GM12873 (cell line): ENCODE measurements at regions not wholly inside any gene's neighbourhood (a gene's known extent, or its start where the extent isn't known, plus 50 kb on each side); places are given as distances from the start of the nearest gene placed in this dataset.

Source experiments
- TF ChIP-seq, protein P1 (sequence below): IDR thresholded peaks from 2 replicates; pipeline ENCODE4 v1.5.1; 2012; ENCODE audit warnings: low read depth, mild to moderate bottlenecking, moderate library complexity, low read length, control low read depth; ENCODE audit not compliant: insufficient read depth; ENCODE audit errors: missing control alignments

DNA sequence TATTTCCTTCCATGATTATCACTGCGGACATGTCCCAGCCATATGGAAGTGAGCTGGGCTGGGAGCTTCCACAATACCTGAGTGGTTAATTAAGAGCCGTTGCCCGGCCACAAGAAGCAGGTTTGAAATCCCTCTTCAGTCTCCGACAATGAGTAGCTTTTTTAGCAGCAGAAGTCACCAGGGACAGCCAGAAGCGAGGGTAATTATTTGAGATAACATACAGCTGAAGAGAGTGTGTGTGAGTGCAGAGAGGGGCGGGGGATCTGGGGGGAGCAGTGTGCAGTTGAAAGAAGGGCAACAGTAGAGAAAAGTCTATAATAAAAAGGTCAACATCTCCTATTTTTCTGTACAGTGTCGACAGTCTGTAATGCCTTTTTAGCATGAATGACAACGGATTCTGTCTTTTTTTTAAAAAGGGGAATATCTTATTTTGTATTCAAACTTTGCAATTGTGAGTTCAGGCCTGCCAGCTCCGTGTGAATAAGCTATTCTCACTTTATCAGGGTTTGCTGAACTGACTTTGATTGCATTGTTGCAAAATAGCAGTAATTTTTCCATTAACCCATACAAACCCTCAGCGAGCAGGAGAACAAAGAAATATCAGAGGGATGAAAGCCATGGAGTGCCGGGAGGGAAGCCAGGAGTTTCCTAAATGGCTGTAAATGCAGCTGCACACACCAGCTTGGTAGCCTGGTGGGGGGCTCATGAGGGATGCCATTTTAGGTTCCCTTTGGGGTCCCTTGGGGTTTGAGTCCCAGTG, 220.3 kb upstream of the IRX3 start:
- TF ChIP-seq, protein P1, sequence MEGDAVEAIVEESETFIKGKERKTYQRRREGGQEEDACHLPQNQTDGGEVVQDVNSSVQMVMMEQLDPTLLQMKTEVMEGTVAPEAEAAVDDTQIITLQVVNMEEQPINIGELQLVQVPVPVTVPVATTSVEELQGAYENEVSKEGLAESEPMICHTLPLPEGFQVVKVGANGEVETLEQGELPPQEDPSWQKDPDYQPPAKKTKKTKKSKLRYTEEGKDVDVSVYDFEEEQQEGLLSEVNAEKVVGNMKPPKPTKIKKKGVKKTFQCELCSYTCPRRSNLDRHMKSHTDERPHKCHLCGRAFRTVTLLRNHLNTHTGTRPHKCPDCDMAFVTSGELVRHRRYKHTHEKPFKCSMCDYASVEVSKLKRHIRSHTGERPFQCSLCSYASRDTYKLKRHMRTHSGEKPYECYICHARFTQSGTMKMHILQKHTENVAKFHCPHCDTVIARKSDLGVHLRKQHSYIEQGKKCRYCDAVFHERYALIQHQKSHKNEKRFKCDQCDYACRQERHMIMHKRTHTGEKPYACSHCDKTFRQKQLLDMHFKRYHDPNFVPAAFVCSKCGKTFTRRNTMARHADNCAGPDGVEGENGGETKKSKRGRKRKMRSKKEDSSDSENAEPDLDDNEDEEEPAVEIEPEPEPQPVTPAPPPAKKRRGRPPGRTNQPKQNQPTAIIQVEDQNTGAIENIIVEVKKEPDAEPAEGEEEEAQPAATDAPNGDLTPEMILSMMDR, result no peak

DNA sequence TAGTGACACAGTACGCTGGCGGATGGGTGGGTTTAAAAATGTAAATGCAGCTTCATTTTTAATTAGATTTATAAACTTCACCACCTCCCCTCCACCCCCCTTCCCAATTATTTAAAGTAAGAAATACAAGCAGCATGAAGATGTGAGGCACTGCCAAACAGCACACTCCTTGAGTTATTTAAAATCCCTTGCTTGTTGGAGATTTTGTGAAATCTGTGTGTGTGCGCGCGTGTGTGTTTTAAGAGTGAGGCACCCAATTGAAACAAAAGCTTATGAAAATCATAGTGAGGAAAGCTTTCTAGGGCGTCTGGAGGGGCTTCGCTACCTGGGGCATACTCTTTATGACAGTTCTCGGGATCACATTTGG, 219.6 kb upstream of the IRX3 start:
- TF ChIP-seq, protein P1, result no peak

DNA sequence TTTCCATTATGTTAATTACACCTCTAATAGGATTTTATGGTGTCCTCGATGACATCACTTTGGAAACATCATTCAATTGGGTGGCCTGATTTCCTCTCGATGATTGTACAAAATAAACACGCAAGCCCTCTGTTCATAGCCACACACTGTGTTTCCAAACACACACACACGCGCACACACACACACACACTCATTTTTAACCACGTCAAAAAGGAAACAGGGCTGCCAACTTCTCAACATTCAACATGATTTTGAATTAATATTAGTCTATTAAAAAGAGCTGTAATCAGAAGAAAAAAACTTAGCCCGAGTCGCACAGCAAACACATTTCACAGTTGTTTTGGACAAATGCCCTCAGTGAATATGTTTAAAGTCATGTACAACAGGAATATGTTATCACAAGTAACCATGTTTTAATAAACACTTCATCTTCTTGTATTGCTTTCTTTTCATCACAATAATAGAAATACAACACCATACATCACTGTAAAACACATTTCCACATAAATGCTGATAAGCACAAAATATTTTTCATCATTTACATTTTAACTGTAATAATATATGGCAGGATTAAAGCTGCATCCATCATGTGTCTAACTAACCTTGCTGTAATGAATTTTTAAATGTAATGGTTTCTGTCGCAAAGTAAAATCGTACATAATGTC, 219.1 kb upstream of the IRX3 start:
- TF ChIP-seq, protein P1, result no peak

DNA sequence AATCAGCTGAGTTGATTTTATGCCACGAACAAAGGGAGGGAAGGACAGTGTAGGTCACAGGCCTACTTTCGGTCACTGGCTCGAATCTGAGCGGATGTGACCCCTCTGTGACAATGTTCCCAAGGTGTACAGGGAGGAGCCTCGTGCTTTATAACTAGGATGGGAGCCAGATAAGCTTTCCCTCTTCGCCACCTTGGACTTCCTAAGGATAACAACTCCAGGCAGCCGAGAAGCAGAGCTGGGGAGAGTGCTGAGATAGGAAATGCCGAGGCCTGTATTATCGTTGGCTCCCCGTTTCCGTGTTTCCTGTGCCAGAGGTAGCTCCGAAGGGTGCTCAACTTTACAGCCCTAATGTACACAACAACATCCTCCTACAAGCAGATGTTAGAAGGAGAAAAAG, 217.8 kb upstream of the IRX3 start:
- TF ChIP-seq, protein P1, result no peak

DNA sequence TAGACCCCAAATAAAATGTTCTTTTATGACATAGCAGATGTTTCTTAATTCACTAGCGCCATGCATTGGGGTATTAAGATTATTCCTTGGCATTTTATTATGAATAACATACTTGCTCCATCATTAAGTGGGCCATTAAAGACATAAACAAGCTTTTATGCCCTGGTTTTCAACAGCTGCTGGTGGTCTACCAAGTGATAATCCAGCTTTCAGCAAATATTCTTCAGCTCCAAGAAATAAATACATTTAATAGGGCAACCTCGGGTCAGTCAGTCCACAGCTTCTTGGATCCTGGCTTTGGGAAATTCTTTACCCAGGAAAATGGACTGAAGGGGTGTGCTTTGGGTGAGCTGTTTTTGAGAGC, 217.3 kb upstream of the IRX3 start:
- TF ChIP-seq, protein P1, result no peak

DNA sequence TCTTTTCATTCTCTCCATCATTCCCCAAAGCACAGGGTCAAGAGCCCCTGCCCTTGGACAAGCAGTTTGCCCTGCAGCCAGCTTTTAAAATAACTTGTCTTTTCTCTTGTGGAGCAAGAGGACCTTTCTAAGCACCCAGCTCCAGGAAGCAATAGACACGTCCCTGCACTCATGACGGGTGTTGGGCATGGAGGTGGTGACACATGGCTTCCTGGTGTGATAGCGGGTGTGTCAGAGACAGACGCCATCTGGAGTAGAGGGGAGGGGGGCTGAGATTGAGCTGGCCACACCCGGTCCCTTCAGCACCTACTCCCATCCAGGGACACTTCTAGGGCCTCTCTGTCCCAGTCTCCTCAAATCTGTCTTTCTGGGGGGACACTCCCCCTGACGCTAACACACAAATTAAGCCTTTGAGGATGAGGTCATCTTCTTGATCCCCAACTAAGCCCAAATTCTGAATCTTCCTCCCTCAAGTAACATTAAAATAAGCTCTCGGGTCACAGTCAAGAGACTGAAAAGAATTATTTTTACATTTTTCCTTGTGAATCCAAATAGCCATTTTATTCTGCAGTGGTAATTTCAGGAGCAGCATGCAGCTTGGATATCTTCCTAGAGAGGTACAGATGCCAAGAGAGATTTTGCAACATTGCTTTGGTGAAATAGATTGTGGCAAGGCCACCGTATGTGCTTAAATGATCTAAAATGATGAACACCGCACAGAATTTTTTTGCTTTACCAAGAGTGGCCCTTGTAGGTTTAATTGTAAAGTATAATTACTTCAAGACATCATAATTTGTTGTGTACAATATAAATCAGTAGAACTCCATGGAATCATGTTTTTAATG, 216.6 kb upstream of the IRX3 start:
- TF ChIP-seq, protein P1, result no peak

DNA sequence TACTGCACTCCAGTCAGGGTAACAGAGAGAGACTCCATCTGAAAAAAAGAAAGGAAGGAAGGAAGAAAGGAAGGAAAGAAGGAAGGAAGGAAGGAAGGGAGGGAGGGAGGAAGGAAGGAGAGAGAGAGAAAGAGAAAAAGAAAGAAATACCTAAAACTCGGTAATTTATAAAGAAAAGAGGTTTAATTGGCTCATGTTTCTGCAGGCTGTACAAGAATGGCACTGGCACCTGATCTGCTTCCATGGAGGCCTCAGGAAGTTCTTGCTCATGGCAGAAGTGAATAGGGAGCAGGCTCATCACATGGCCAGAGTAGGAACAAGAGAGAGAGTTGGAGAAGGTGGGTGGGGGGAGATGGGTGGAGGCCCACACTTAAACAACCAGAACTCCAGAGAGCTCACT, 215.2 kb upstream of the IRX3 start:
- TF ChIP-seq, protein P1, result no peak
